GM18502 (cell line): ENCODE measurements at regions not wholly inside any gene's neighbourhood (a gene's known extent, or its start where the extent isn't known, plus 50 kb on each side); places are given as distances from the start of the nearest gene placed in this dataset.

ENCODE experiments used
- ATAC-seq: cut with Tn5 transposase; IDR thresholded peaks from one replicate; pipeline ENCODE4 v1.9.1; 2021; ENCODE audit warnings: mild to moderate bottlenecking; ENCODE audit not compliant: unreplicated experiment, poor library complexity

DNA sequence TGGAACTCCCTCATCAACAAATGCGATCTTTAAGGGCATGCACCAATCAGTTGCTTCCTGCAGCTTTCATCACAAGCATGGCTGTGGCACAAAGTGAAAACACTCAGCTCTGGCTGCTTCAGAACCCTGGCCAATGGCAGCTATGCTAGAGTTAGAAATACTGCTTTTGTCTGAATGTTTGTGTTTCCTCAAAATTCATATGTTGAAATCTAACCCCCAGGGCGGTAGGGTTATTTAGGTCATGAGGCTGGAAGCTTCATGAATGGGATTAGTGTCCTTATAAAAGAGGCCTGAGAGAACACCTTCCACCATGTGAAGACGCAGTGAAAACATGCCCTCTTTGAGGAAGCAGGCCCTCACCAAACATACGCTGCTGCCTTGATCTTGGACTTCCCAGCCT is 453.9 kb downstream of the SNAPC1 start:
- no peak for ATAC-seq

DNA sequence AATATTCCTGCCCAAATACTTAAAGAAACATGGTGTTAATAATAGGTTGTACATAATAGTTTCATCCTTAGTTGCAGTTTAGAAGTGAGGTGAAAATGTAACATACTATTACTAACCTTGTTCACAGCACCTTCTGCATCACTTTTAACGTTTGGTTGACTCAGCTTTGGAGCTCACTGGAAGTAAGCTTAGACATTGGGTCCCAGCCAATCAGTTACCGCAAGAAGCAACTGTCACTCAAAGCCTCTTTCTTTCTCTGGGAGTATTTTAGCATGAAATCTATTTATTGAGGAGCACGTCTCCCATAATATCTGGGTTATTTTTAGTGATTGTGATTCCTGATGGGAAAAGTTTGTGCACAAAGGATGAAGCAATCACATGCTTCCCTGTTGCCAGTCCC is 472.6 kb downstream of the SNAPC1 start:
- no peak for ATAC-seq

DNA sequence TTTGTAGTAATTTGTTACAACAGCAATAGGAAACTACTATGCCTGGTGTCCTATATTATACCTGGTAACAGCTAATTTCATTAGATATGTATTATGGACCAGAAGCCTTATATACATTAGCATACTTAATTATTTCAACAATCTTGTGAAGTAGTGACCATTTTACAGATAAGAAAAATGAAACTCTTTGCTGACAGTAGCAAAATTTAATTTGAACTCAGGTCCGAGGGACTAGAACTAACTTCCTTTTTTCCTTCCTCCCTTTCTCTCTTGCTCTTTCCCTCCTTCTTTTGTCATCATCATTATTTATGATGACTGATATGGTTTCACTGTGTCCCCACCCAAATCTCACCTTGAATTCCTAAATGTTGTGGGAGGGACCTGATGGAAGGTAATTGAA is 482.0 kb downstream of the SNAPC1 start:
- ATAC-seq = no peak

DNA sequence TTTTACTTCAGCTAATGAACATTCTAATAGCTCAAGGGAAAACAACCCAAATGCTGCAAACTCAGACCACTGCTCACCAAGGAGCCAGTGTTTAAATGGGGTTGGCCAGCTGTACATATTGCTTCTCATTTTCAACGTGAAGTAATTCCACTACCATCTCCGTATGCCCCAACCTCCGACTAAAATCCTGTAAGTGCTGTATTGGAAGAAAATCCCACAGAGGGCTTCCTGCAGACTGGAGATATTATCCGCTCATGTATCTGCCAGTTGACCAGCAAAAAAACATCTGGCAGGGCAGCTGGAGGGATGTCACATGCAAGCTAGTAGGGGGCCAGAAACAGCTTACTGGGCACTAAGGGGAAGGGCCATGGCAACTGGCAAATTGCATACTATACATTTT is 485.0 kb downstream of the SNAPC1 start:
- no peak for ATAC-seq

DNA sequence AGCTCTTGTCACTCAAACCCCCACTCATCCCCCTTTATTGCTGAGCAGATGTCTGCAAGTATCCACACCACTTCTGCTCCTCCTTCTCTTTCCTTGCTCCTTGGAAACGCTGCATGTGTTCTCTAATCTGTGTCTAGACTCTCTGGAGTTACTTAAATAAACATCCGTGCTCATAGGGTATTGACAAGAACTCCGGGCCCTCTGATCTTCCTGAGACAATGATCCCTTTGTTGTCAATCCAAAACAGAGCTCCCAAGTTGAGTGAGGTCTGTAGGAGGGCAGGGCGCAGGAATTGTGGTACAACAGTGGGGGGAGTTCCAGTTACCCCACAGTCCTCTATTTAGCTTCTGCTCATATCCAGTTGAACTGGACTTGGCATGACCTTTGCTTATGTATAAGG is 489.0 kb downstream of the SNAPC1 start:
- no peak for ATAC-seq

DNA sequence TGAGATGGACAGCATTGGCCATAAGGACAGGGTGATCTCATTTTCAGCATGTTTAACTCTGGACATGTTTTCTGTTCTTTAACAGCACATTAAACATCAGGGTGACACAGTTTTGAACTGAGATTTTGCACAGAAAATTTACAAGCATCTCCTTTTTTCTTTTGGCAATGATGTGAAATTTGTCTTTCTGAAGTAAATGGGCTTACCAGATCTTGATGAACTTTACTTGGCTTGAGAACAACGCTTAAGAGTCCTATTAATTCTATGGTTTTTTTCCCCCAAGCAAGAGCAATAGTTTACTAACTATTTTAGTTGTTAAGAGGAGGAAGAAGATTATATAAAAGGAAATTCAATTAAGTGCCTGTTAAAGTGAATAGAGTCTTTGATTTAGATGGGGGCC is 491.0 kb downstream of the SNAPC1 start:
- ATAC-seq = no peak

DNA sequence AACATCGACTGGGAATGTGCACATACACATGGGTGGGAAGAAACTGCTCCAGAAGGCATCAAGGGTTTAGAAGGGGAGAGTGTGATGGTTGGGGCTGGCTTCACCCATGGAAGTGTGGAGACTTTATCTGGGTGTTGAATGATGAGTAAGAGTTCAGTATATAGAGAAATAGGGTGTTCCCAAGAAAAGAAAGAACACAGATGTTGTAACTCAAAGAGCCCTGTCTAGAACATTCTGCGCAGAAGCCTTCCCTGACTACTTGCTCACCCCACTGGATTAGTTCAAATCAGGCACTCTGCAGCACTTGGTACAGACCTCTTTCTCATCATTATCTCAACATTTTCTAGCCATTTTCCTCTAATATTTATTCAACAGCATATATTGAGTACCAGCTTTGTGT is 491.7 kb downstream of the SNAPC1 start:
- ATAC-seq = no peak

DNA sequence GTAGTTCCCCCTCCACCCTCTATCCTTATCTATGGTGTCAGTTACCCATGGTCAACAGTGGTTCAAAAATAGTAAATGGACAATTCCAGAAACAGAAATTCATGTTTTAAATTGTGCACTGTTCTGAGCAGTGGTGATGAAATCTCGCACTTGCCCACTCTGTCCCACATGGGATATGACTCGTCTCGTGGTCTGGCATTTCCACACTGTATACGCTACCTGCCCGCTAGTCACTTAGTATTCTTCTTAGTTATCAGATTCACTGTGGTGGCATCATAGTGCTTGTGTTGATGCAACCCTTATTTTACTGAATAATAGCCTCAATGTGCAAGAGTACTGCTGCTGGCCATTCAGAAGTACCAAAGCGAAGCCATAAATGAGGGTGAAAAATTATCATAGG is 507.0 kb downstream of the SNAPC1 start:
- no peak for ATAC-seq

DNA sequence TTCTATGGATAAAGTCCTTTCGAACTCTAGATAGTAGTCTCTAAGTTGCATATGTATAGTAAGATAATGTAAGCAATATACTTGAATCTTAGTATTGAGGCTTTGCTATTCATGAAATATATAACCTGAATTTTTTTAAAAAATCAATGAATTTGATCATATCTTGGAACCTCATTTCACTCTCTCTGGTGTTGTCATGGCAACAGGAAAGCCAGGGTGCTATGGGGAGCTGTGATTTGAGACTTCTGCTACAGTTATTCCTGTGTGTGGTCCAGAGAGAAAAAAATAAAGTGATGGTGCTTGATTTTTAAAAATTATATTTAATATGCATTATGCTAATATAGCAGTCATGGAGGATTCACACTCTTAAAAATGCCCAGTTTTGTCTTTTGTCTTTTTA is 508.0 kb downstream of the SNAPC1 start:
- no peak for ATAC-seq

DNA sequence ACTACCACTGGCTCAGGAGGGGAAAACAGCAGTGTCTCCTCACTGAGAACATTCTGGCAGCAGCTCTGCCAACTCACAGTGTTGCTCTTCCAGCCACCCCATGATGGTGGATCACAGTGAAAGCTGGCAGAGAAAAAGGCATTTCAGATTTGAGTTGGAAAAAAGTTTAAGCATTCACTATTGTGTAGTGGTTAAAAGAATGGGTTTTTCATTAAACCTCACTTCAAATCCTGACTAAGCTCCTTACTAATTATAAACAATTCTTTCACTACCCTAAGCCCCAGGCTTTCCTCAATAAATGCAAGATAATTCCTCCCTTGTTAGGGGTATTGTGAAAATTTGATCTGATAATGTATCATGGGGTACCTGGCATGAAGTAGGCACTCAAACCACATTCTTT is 518.1 kb downstream of the SNAPC1 start:
- no peak for ATAC-seq

DNA sequence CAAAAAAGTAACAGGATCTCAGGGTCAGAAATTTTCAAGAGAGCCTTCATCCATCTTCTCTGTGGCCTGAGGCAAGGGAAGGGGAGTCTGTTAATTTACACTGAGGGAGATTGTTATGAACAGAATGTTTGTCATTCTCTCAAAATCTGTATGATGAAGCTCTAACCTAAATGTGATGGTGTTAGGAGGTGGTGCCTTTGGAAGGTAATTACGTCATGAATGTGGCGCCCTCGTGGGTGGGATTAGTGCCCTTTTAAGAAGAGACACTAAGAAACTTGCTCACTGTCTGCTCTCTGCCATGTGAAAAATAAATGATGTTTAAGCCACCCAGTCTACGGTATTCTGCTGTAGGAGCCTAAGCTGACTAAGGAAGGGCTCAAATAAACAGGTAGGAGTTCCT is 521.6 kb downstream of the SNAPC1 start:
- no peak for ATAC-seq

DNA sequence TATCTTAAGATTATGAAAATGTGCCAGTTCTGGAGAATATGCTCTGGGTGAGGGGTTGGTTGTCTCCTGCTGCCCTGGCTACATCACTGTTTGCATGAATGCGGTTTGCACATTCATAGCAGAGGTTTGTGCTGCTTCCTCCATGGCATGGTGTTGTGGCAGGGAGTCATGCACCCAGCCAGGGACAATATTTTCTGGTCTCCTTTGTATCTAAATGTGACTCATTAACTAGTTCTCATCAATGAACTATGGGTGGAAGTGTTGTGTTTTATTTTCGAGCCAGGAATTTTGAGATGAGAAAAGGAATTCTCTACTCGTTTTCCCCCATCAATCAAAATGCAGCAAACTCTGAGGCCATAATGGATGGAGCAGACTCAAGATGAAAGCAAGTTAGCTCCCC is 527.3 kb downstream of the SNAPC1 start:
- ATAC-seq = no peak

DNA sequence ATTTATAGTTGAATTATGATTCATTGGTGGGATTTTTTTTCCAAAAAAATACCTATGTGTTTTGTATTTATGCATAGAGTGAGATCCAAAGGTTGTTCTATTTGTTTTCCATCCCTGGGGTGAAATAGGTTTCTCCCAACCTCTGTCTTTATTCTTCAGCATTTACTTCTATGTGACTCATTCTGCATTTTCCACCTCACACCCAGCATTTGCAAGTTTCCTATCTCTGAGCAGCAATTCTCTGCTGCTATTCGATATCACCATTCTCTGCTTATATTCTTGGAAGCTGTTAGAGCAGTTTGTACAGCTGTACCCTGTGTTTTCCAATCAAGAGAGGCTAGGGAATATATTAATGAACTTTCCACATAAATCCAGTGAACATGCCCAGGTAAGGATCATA is 538.9 kb downstream of the SNAPC1 start:
- ATAC-seq = no peak

DNA sequence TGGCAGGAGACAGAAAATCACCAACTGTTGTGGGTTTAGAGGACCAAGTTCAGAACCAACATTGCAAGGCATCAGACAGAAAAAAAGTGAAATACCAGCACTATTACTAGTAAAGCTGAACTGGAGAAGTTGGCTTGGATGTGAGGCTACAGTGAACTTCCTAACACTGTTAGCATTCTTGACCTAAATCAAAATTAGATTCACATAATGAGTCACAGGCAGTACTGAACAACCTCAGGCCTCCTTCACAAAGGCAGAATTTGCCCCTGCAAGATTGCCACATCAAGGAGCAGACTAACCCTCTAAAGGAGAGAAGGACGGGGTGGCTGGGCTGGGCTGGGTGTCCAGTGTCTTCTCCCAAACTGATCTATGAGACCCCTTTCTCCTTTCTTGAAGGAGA is 539.7 kb downstream of the SNAPC1 start:
- no peak for ATAC-seq

DNA sequence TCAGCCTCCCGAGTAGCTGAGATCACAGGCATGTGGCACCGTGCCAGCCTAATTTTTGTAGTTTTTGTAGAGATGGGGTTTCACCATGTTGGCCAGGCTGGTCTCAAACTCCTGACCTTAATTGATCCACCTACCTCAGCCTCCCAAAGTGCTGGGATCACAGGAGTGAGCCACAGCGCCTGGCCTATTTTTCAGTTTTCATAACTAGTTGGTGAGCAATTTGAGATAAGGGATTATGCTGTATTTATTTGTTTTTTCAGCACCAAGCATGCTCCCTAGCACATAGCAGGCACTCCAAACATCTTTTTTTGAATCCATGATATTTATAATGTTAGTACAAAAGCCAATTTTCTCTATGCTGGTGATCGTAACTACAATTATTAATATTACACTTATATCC is 541.2 kb downstream of the SNAPC1 start:
- no peak for ATAC-seq

DNA sequence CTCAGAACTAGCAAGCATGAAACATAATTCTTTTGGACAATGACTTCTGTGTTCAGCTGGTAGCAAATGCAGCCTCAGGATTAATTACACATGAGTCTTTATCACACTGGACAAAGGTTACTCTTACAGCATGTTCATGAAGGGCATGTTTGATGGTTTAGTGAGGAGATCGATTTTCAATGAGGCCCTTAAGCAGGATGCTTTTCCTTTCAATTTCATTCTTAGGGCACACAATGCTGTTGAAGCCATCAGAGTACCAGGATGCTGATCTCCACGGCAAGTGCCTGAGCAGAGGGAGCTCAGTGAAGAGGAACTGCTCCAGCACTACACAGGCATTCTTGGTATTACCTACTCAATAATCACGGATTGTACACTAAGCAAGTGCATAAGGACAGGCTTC is 542.0 kb downstream of the SNAPC1 start:
- no peak for ATAC-seq

DNA sequence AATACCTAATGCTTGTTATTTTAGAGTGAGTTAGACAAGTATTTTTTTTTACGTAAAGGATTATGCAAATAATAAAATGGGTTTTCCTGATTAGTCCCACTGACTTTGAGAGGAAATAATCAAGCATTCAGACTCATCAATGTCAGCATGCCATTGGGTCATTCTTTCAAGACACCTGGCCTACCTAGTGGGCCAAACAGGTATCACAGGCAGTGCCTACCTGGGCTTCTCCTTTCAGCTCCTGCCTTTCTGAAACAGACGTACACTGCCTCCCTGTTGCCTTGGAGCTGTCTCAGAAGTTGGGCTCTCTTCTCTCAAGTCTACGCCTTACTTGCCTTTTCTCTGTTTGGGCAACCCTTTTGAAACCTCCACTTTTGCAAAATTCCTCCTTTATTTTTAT is 545.6 kb downstream of the SNAPC1 start:
- ATAC-seq = no peak

DNA sequence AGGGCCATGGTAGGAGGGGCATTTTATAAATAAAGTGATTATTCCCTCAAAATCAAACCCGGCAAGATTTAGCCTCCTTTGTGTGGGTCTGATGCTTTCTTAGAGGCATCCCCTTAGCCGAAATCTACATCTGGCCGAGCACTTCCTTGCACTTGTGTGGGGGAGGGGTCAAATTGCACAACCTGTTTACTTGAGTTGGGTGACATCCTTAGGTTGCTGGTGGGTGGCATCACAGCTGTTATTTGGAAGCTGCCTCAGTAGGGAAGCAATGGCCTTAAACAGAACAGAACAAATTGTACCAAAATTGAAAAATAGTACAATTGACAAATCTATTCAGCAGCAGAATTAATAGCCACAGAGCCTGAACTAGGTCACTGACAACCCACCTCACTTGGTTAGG is 546.1 kb downstream of the SNAPC1 start:
- no peak for ATAC-seq

DNA sequence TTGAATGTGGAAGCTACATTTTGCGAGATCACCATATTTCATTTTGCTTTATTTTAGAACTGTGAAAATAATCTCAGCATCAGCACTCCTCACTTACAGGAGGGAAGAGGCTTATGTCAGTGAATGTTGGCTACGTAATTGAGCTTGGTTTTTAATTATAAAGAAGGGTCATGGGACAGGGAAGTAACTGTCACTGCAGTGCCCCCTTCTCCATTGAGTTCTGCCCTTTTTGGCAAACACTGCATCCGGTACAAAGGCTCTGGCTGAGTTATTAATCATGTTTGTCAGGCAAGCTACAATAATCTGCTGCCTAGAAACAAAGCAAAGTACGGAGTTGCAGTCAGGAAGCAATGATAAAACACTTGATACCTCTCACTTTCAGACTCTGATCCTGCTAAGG is 546.7 kb downstream of the SNAPC1 start:
- no peak for ATAC-seq

DNA sequence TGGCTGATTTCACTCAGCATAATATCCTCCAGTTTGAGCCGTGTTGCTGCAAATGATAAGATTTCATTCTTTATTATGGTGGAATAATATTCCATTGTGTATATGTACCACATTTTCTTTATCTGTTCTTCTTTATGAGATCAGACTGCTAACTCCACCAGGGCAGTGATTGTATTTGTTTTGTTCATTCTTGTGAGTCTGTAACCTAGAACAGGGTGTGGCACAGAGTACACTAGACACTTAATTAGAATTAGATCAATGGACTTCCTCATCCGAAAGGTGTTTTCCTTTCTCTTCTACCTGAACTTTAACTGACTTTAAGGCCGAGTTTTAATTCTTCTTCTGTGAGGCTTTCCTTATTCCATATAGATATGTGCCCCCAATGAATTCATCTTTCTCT is 551.0 kb downstream of the SNAPC1 start:
- ATAC-seq = no peak

DNA sequence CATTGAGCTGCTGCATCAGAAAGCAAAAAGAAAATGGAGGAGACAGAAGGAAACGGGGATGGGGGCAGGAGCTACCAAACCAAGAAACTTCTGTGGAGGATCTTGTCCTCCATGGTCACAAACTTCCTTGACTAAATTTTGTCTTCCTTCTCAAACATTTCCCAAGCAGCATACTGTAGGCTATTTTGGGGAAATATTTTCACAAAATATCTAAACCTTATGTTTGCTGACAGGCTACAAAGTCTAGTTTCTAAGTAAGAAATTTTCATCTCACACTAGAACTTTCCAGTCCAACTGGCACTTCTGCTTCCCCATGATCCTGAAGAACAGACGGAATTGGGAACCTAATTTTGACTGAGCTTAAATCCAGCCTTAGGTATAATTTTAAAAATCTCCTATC is 552.0 kb downstream of the SNAPC1 start:
- ATAC-seq = no peak

DNA sequence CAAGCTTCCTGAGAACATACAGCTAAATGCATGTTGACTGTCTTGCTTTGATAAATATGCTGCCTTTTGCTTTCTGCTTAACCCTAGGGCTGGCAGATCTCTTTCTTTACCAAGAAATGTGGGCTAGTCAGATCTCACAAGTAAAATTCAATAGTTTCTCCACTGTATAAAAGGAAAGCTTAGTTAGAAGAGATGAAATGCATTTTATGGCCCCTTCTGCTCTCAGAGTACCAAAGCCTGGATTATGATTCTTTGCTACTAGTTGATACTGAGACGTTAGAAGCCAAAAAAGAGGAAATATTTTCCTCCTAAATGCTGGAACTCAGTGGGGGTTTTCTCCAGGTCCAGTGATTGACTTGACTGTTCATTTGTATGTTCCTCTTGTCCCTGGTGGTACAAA is 552.7 kb downstream of the SNAPC1 start:
- ATAC-seq = no peak

DNA sequence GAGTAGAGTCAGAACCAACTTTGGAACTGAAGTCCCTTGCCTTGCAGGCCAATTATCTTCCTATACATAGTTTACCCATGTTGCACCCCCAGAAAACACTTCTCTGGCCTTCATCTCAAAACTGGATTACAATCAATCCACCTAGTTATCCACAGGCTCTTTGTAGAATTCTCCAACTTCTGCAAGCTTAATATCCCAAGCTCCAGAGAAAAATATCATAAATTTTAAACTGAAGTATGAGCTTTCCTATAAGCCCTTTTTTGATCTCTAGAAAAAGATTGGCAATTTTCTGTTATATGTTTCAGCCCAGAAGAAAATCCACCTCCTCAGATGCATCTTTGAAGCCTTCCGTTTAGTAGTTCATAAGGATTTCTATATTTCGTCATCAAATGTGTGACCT is 553.4 kb downstream of the SNAPC1 start:
- no peak for ATAC-seq

DNA sequence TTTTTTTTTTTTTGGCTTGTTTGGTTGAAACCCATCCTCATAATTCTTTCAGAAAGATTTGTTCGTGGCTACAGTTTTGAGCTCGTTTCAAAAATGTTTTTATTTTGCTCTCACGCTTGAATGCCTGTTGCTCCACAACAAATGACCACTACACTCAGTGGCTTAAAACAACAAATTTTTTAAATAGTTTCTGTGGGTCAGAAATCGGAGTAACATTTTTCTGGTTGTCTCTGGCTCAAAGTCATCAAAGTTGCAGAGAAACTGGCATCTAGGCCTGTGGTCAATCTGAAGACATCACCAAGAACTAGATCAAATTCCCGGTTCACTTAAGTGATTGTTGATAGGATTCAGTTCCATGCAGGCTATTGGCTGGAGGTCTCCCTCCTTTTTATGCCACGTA is 560.0 kb downstream of the SNAPC1 start:
- no peak for ATAC-seq
